ENCODE measurements at regions not wholly inside any gene's neighbourhood (a gene's known extent, or its start where the extent isn't known, plus 50 kb on each side); places are given as distances from the start of the nearest gene placed in this dataset.

DNA sequence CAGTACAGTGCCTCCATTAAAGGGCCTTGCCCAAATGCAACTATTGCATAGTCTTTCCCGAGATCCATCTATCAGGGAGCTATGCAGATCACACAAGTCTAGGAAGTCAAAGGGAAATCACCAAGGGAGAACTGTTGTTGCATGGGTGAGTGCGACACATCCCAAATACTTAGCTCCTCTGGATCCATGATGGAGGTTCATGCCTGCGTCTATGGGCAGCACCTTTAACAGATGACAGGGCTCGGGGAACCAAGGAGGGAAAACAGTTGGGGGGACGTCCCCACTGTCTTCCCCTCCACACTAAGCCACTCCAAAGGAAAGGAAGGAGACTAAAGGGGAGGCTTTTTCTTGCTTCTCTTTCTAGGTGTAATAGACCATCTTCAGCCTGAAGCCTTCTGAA is 552.8 kb upstream of the PKDCC start:
- Histone ChIP-seq H3K27ac (no peak overlapping the region), H3K9me3 (no peaks in the 10 kb centered on the region), H3K36me3 (no peaks in the 10 kb centered on the region), H3K27me3 (no peaks in the 10 kb centered on the region), H3K4me3 (replicated peaks in 1 of 3) (no peak overlapping the region), H3K4me1 (no peaks in the 10 kb centered on the region)
- WGBS, 2 donors = 77 to 81% methylated on average over 5 of the region's 5 CpGs
- DNase-seq = no peak
- TF ChIP-seq CTCF (IDR thresholded peaks at IDR 0.05) (no peak), POLR2A (IDR thresholded peaks at IDR 0.05) (no peak)
- intact Hi-C loops (cut with DNase I) = no loop called here

- H3K27ac ChIP-seq = no peak overlapping the region
- intact Hi-C loops (cut with DNase I) = no loop called here
- no peak overlapping the region for H3K4me3 ChIP-seq (replicated peaks in 1 of 3)
- H3K36me3 ChIP-seq = no peaks in the 10 kb centered on the region
- TF ChIP-seq CTCF (IDR thresholded peaks at IDR 0.05) = no peak
- TF ChIP-seq POLR2A (IDR thresholded peaks at IDR 0.05) = no peak
- H3K9me3 ChIP-seq = no peaks in the 10 kb centered on the region
- H3K4me1 ChIP-seq = no peaks in the 10 kb centered on the region
- DNase-seq = no peak
- H3K27me3 ChIP-seq = no peaks in the 10 kb centered on the region
- 94 to 97% methylated on average over 3 of the region's 3 CpGs for whole genome bisulfite sequencing, 2 donors
Observed at GRCh38 chr2:41496908-41497307, 550.9 kb upstream of the PKDCC start.

GRCh38 chr2:41498781-41499180 is 549.0 kb upstream of the PKDCC start:
- intact Hi-C loops (cut with DNase I) = no loop called here
- 88 to 93% methylated on average over 3 of the region's 3 CpGs for WGBS, 2 donors

DNA sequence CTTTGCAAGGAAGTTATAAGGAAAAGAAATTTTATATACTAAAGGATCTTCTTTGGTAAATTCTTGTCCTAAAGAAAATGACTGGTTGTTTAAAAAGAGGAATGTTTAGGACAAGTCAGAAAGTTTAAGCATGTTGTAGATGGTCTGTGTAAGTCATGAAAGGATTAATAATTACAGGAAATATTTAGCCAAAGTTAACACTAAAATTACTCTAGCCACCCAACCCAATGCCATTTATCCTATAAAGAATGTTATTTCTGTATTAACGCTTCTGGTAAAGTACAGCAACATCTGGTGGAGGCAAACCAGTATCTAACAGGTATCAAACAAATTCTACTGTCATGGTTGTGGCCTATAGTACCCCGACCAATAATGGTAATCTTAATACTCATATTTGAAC is 546.9 kb upstream of the PKDCC start:
- TF ChIP-seq POLR2A (IDR thresholded peaks at IDR 0.05) (no peak), CTCF (IDR thresholded peaks at IDR 0.05) (no peak)
- H3K4me3 ChIP-seq (replicated peaks in 1 of 3) = no peak overlapping the region
- 92 to 95% methylated on average over 2 of the region's 2 CpGs for WGBS, 2 donors
- DNase-seq = no peak
- H3K4me1 ChIP-seq = no peaks in the 10 kb centered on the region
- intact Hi-C loops (cut with DNase I) = no loop called here
- no peaks in the 10 kb centered on the region for H3K9me3 ChIP-seq
- no peak overlapping the region for H3K27ac ChIP-seq
- no peaks in the 10 kb centered on the region for H3K36me3 ChIP-seq
- no peaks in the 10 kb centered on the region for H3K27me3 ChIP-seq

More at GRCh38 chr2:41498781-41499180, 549.0 kb upstream of the PKDCC start:
- no peak for DNase-seq
- H3K36me3 ChIP-seq = no peaks in the 10 kb centered on the region
- no peaks in the 10 kb centered on the region for H3K9me3 ChIP-seq
- no peaks in the 10 kb centered on the region for H3K4me1 ChIP-seq
- no peak overlapping the region for H3K4me3 ChIP-seq (replicated peaks in 1 of 3)
- H3K27me3 ChIP-seq = no peaks in the 10 kb centered on the region
- H3K27ac ChIP-seq = no peak overlapping the region
- TF ChIP-seq CTCF (IDR thresholded peaks at IDR 0.05) (no peak), POLR2A (IDR thresholded peaks at IDR 0.05) (no peak)

- no peak for DNase-seq
- intact Hi-C loops (cut with DNase I) = no loop called here
- no peaks in the 10 kb centered on the region for H3K36me3 ChIP-seq
- H3K4me3 ChIP-seq (replicated peaks in 1 of 3) = no peak overlapping the region
- H3K4me1 ChIP-seq = no peaks in the 10 kb centered on the region
- H3K27ac ChIP-seq = no peak overlapping the region
- no peaks in the 10 kb centered on the region for H3K9me3 ChIP-seq
- TF ChIP-seq CTCF (IDR thresholded peaks at IDR 0.05) (no peak), POLR2A (IDR thresholded peaks at IDR 0.05) (no peak)
- H3K27me3 ChIP-seq = no peaks in the 10 kb centered on the region
- 89 to 98% methylated on average over 1 of the region's 1 CpG for WGBS, 2 donors
Observed at GRCh38 chr2:41502752-41503151, 545.1 kb upstream of the PKDCC start.

All from thyroid gland (tissue), 4 donors.